BE2C (cell line): ENCODE measurements at regions not wholly inside any gene's neighbourhood (a gene's known extent, or its start where the extent isn't known, plus 50 kb on each side); places are given as distances from the start of the nearest gene placed in this dataset.
"Not testable (repeated sequence)": the region's sequence is repeated elsewhere in the genome, so short reads cannot be mapped to it uniquely, and the experiment has no call there.

ENCODE experiments used
- DNase-seq: peaks from one replicate; pipeline ENCODE4 v3.0.0-alpha.2; 2020
- H3K27me3 ChIP-seq: fragments of 250-450 bp; sonication (Bioruptor Pico); 2 replicates; pipeline ENCODE4 v1.5.1; 2020; ENCODE audit warnings: mild to moderate bottlenecking
- H3K36me3 ChIP-seq: fragments of 250-450 bp; sonication (Bioruptor Pico); 2 replicates; pipeline ENCODE4 v1.5.1; 2020; ENCODE audit warnings: mild to moderate bottlenecking
- H3K4me1 ChIP-seq: fragments of 250-450 bp; sonication (Bioruptor Pico); 2 replicates; pipeline ENCODE4 v1.5.1; 2020
- H3K4me3 ChIP-seq: 2 replicates; pipeline ENCODE4 v1.5.1; 2011; ENCODE audit warnings: low read depth, low read length
- H3K9me3 ChIP-seq: fragments of 250-450 bp; sonication (Bioruptor Pico); 2 replicates; pipeline ENCODE4 v1.5.1; 2020
- CTCF ChIP-seq: IDR thresholded peaks from 2 replicates; pipeline ENCODE4 v1.5.1; 2012; ENCODE audit warnings: mild to moderate bottlenecking, low read depth, low read length

DNA sequence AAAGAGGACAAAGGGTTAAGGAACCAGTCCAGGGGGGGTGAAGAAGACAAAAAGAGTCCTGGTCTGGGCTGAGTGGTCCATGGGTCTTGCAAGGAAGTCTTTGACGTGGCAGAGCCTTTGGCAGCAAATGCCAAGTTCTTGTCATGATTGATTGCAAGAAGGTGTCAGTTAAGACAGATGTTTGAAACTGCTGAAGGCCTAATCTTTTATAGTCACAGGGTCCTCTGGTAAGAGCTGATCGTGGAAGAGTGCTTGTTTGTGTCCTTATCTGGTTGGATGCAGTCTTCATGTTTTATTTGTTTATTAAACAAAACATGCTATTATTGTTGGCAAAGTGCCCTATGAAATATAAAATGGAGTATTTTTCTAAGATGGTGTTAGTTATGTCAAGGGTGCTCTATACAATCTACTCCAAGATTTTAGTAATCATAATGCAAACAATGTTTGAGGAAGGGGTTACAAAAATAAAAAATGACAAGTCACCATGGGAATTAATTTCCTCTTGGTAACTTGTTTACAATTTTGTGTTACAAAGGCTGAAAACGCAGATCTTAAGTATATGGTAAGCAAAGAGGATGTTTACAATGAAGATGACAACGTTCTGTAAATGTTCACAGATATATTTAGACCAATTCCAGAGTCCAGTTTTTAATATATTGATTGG, 85.9 kb downstream of the MAGED4 start:
- TF ChIP-seq CTCF: no peak
- DNase-seq: no peak
- Histone ChIP-seq H3K4me3 (no peak overlapping the region), H3K27me3 (no peaks in the 10 kb centered on the region), H3K4me1 (no peaks in the 10 kb centered on the region), H3K36me3 (no peaks in the 10 kb centered on the region), H3K9me3 (no peaks in the 10 kb centered on the region)

DNA sequence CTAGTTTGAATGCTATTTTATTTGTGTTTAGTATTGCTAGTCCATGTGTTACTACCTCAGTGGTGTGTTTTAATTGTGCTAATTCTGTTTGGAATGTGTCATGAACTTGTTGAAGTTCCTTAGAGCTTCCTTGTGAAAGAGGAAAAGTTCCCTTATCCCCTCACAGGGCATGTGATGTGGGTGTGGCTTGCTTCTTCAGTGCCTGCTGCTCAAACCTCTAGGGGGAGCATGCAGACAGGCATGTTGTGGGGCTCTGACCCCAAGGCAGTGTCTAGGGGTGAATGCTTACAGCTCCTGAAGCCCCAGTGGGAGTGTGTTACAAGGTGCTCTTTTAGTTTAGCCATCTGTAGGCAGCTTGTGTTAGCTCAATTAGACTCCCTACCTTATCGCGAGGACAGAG, 86.5 kb downstream of the MAGED4 start:
- peak; percentile 52 for TF ChIP-seq CTCF
- Histone ChIP-seq H3K4me3 (no peak overlapping the region), H3K9me3 (no peaks in the 10 kb centered on the region), H3K4me1 (no peaks in the 10 kb centered on the region), H3K27me3 (no peaks in the 10 kb centered on the region), H3K36me3 (no peaks in the 10 kb centered on the region)
- DNase-seq: peak; percentile 21

DNA sequence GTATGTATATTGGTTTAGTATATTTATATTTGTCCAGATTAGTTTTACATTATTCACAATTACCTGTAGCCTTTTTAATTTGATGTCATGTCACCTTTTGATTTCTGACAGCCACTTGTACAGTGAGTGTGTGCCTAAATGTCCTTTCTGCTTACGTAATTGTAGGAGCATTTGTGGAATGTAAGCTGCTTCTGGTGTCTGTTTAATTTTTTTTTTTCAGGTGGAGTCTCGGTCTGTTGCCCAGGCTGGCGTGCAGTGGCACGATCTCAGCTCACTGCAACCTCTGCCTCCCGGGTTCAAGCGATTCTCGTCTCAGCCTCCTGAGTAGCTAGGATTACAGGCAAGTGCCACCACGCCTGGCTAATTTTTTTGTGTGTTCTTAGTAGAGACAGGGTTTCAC, 91.2 kb upstream of the XAGE2 start:
- Histone ChIP-seq H3K4me1 (no peaks in the 10 kb centered on the region), H3K4me3 (no peak overlapping the region), H3K27me3 (no peaks in the 10 kb centered on the region), H3K9me3 (no peaks in the 10 kb centered on the region), H3K36me3 (no peaks in the 10 kb centered on the region)
- TF ChIP-seq CTCF: no peak
- no peak for DNase-seq

- Histone ChIP-seq H3K9me3 (no peaks in the 10 kb centered on the region), H3K4me3 (no peak overlapping the region)
Measured at GRCh38 chrX:52280812-52281211, 88.0 kb upstream of the XAGE2 start.

GRCh38 chrX:52284865-52285264, 84.0 kb upstream of the XAGE2 start:
- H3K4me1 ChIP-seq: no peaks in the 10 kb centered on the region
- H3K27me3 ChIP-seq: no peaks in the 10 kb centered on the region
- TF ChIP-seq CTCF: no peak
- H3K4me3 ChIP-seq: no peak overlapping the region
- H3K36me3 ChIP-seq: no peaks in the 10 kb centered on the region
- H3K9me3 ChIP-seq: no peaks in the 10 kb centered on the region
- DNase-seq: no peak

More at GRCh38 chrX:52280812-52281211, 88.0 kb upstream of the XAGE2 start:
- DNase-seq: no peak
- Histone ChIP-seq H3K36me3 (no peaks in the 10 kb centered on the region), H3K27me3 (no peaks in the 10 kb centered on the region), H3K4me1 (no peaks in the 10 kb centered on the region)
- no peak for TF ChIP-seq CTCF

DNA sequence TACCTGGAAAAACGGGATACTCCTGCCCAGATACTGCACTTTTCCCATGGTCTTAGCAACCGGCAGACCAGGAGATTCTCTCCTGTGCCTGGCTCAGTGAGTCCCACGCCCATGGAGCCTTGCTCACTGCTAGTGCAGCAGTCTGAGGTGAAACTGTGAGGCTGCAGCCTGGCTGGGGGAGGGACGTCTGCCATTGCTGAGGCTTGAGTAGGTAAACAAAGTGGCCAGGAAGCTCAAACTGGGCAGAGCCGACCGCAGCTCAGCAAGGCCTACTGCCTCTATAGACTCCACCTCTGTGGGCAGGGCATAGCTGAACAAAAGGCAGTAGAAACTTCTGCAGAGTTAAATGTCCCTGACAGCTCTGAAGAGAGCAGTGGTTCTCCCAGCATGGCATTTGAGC, 69.9 kb upstream of the XAGE2 start:
- H3K9me3 ChIP-seq, H3K27me3 ChIP-seq, H3K36me3 ChIP-seq, H3K4me1 ChIP-seq, DNase-seq, H3K4me3 ChIP-seq: not testable (repeated sequence)

DNA sequence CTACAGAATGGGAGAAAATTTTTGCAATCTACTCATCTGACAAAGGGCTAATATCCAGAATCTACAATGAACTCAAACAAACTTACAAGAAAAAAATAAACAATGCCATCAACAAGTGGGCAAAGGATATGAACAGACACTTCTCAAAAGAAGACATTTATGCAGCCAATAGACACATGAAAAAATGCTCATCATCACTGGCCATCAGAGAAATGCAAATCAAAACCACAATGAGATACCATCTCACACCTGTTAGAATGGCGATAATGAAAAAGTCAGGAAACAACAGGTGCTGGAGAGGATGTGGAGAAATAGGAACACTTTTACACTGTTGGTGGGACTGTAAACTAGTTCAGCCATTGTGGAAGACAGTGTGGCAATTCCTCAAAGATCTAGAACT, 60.3 kb upstream of the XAGE2 start:
- H3K9me3 ChIP-seq, H3K4me1 ChIP-seq, H3K27me3 ChIP-seq, H3K4me3 ChIP-seq, H3K36me3 ChIP-seq, DNase-seq: not testable (repeated sequence)
